Spinal cord (tissue), 9 donors: ENCODE measurements at regions not wholly inside any gene's neighbourhood (a gene's known extent, or its start where the extent isn't known, plus 50 kb on each side); places are given as distances from the start of the nearest gene placed in this dataset.

Experiments used
- DNase-seq, 6 donors: peaks; one replicate each; pipeline versions ENCODE4 v3.0.0 to v3.0.0-alpha.2; 2013 to 2015; ENCODE audit warnings: low spot score in 6 of 6, low read depth in 4 of 6
- H3K27ac ChIP-seq: one replicate; pipeline ENCODE4 v1.5.1; 2013; ENCODE audit warnings: low read depth, low read length, control low read depth
- H3K27me3 ChIP-seq: one replicate; pipeline ENCODE4 v1.6.1; 2013; ENCODE audit warnings: low read length; ENCODE audit not compliant: control insufficient read depth, insufficient read depth
- H3K36me3 ChIP-seq: one replicate; pipeline ENCODE4 v1.6.1; 2013; ENCODE audit warnings: low read length; ENCODE audit not compliant: control insufficient read depth, insufficient read depth
- H3K4me1 ChIP-seq: one replicate; pipeline ENCODE4 v1.6.1; 2013; ENCODE audit warnings: low read length; ENCODE audit not compliant: control insufficient read depth, insufficient read depth
- H3K4me3 ChIP-seq: one replicate; pipeline ENCODE4 v1.5.1; 2013; ENCODE audit warnings: low read depth, low read length, control low read depth
- H3K9me3 ChIP-seq: one replicate; pipeline ENCODE4 v1.6.1; 2013; ENCODE audit warnings: low read length; ENCODE audit not compliant: control insufficient read depth, insufficient read depth
- WGBS: methylation state at CpG from one replicate; pipeline ENCODE4 v1.1.5; 2013; ENCODE audit warnings: missing lambda C conversion rate; ENCODE audit not compliant: insufficient coverage; 5-methylcytosine and 5-hydroxymethylcytosine counted together
- donor health status: healthy.

DNA sequence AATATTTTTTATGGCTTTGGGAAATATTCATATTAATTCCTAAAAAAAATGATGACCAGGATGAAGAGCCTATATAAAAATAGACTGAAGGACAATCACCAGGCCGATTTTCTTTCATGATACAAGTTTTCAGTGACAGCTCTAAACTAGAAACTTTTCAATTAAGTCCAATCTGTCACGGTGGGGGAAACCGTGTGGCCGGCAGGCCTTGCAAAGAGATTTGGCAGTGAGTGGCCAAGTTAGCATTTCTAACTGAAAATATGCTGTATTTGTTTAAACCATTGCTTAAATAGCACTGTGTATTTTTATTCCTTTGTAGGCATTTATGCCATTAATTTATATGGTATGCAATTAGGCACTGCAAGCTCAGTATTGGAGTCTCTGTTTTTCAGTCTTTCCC, 294.5 kb upstream of the NRIP1 start:
- no peaks in the 10 kb centered on the region for H3K4me1 ChIP-seq
- no peaks in the 10 kb centered on the region for H3K36me3 ChIP-seq
- H3K27ac ChIP-seq: no peak overlapping the region
- no peaks in the 10 kb centered on the region for H3K27me3 ChIP-seq
- WGBS: 67% methylated on average over 1 of the region's 4 CpGs
- DNase-seq: no peak
- H3K4me3 ChIP-seq: no peak overlapping the region
- no peaks in the 10 kb centered on the region for H3K9me3 ChIP-seq

DNA sequence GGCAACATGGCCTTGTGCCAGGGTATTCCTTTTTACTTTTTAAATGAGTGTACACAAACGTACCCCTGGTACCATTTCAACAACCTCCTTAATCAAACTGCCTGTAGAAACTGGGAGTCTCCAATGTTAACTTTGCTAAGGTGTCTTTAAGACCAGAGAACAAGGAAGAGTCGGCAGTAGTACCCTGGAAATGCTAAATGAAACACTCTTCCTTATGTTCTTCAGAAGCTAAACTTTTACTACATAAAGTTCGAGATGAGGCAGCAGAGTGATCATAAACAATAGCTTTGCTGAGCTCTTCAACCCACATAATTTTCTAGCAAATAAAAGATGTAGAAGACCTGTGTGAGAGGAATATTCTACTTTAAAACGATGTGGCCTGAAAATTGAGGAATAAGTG, 297.7 kb upstream of the NRIP1 start:
- Histone ChIP-seq H3K36me3 (no peaks in the 10 kb centered on the region), H3K27me3 (no peaks in the 10 kb centered on the region)
- WGBS: 67% methylated on average over 1 of the region's 4 CpGs

DNA sequence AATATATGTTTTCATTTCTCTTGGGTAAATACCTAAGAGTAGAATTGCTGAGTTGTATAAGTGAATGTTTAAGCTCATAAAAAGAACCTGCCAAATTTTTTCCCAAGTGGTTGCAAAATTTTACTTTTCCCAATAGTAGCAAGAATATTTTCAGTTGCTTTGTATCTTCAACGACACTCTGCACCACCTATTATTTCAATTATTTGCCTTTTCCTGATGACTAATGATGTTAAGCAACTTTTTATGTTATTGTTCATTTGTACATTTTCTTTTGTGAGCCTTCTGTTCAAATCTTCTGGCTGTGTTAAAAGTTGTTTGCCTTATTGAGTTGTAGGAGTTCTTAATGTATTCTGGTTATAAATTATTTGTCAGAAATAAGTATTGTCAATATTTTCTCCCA, 299.1 kb upstream of the NRIP1 start:
- Histone ChIP-seq H3K4me3 (no peak overlapping the region), H3K27ac (no peak overlapping the region), H3K27me3 (no peaks in the 10 kb centered on the region), H3K4me1 (no peaks in the 10 kb centered on the region), H3K9me3 (no peaks in the 10 kb centered on the region), H3K36me3 (no peaks in the 10 kb centered on the region)
- no CpG with 5 or more reads among the region's 1 CpG for WGBS
- DNase-seq: no peak

More for the DNA sequence above, 297.7 kb upstream of the NRIP1 start:
- Histone ChIP-seq H3K4me1 (no peaks in the 10 kb centered on the region), H3K27ac (no peak overlapping the region), H3K4me3 (no peak overlapping the region), H3K9me3 (no peaks in the 10 kb centered on the region)
- DNase-seq: no peak

DNA sequence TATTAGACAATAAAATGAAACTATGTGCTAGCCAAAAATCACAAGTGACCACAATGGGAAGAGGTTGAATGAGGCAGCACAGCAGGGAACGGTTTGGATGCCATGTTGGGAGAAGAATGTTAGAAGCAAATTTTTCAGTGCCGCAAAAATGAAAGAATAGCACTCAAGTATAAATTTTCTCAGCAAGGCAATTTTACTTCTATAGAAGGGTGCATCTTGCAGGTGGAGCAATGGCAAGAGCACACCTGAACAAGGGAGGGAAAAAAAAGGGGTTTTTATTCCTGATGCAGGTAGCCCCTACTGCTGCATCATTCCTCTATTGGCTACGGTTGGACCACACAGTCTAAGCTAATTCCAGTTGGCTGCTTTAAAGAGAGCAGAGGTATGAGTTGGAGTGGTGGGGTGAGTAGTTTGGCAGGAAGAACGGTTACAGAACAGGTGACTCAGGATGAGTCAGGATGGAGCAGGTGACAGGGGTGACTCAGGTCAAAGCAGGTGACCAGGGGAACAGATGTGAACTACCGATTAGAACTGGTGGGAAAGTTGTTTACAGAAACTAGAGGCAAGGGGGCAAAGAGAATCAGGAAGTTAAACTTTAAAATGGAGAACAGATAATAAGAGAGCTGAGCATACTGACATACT, 301.1 kb upstream of the NRIP1 start:
- Histone ChIP-seq H3K9me3 (no peaks in the 10 kb centered on the region), H3K36me3 (no peaks in the 10 kb centered on the region), H3K4me3 (no peak overlapping the region), H3K27ac (no peak overlapping the region), H3K4me1 (no peaks in the 10 kb centered on the region), H3K27me3 (no peaks in the 10 kb centered on the region)
- 97% methylated on average over 3 of the region's 5 CpGs for WGBS
- no peak for DNase-seq

DNA sequence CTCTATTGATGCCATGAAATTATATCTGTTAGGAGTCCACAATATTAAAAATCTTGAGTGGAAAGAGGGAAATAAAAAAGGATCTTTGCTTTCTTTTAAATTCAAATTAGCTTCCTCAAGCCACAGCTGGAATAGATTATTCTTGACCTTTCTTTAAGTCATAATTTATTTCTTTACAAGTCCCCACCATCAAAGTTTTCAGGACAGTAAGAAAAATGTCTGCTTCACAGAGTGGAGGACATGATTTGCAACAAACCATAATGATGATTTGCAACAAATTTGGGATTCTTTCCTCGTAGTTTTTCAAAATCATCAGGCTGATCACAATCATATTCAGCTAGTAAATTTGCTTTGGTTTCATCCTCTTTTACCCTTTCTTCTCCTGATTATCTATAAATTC, 301.8 kb upstream of the NRIP1 start:
- Histone ChIP-seq H3K27ac (no peak overlapping the region), H3K4me3 (no peak overlapping the region), H3K36me3 (no peaks in the 10 kb centered on the region), H3K4me1 (no peaks in the 10 kb centered on the region), H3K27me3 (no peaks in the 10 kb centered on the region), H3K9me3 (no peaks in the 10 kb centered on the region)
- WGBS: no CpG with 5 or more reads among the region's 1 CpG
- no peak for DNase-seq

DNA sequence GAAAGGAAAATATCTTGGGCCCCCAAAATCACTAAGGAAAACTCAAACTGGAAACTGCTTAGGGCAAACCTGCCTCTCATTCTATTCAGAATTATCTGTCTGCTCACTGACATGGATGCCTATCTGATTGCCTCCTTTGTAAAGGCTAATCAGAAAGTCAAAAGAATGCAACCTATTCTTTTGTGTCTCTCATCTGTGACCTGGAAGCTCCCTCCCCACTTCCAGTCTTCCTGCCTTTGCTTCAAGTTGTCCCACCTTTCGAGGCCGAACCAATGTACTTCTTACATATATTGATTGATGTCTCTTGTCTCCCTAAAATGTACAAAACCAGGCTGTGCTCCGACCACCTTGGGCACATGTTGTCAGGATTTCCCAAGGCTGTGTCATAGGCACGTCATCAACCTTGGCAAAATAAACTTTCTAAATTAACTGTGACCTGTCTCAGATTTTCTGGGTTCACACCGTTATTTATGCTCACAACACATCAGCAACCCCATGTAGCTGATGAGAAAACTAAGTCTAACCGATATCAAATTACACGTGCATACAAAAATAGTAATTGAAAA, 302.3 kb upstream of the NRIP1 start:
- 81% methylated on average over 5 of the region's 7 CpGs for WGBS
- no peaks in the 10 kb centered on the region for H3K36me3 ChIP-seq

DNA sequence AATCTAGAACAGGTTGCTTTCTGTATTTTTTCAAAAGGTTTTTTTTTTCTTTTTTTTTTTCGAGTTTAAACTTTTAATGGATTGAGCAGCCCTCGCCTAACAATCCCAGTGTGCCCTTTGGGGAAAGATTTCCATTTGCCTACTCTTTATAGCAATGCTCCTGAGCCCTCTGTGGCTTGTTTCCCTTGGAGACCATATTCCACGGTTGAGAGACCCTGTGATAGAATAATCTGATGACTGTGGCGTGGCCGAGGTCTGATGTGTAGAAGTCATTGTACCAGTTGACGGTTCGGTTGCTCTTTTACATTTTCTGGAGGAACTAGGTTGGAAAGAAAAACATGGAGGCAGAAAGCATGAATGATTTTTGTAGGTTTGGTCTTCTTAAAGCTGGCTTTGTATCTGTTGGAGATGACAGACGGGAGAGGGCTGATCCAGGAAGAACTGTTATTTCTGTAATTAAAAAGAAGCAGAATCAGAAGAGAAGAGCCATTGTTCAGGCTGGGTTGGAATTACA, 305.7 kb upstream of the NRIP1 start:
- Histone ChIP-seq H3K36me3 (no peaks in the 10 kb centered on the region), H3K4me1 (no peaks in the 10 kb centered on the region), H3K9me3 (no peaks in the 10 kb centered on the region), H3K27me3 (no peaks in the 10 kb centered on the region), H3K27ac (no peak overlapping the region), H3K4me3 (no peak overlapping the region)
- WGBS: 38% methylated on average over 4 of the region's 8 CpGs
- peak in 1 of 6 donors; percentile 16 for DNase-seq

More for the DNA sequence above, 302.3 kb upstream of the NRIP1 start:
- Histone ChIP-seq H3K4me1 (no peaks in the 10 kb centered on the region), H3K27me3 (no peaks in the 10 kb centered on the region), H3K9me3 (no peaks in the 10 kb centered on the region), H3K27ac (no peak overlapping the region), H3K4me3 (no peak overlapping the region)
- DNase-seq: no peak

DNA sequence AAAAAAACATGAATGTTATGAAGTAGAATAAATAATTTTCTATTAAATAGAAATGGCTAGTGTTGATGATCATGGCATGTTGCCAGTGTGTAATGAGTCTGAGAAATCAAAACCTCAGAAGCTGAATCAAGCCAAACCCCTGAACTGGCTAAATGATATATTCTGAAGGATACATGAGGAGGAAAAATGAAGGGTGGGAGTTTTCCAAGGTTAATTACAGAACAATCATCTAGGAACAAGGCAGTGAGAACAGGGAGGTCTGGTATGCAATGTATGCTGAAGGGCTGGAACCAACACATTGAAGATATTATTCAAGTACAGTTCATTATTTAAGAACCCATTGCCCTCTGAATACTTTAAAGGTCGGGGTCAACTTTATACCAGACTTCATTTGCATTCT, 309.1 kb upstream of the NRIP1 start:
- H3K27ac ChIP-seq: no peak overlapping the region
- no peaks in the 10 kb centered on the region for H3K36me3 ChIP-seq
- DNase-seq: peak in 1 of 6 donors; percentile 8
- no peak overlapping the region for H3K4me3 ChIP-seq
- WGBS: no CpG with 5 or more reads among the region's 1 CpG
- no peaks in the 10 kb centered on the region for H3K4me1 ChIP-seq
- no peaks in the 10 kb centered on the region for H3K27me3 ChIP-seq
- H3K9me3 ChIP-seq: no peaks in the 10 kb centered on the region

DNA sequence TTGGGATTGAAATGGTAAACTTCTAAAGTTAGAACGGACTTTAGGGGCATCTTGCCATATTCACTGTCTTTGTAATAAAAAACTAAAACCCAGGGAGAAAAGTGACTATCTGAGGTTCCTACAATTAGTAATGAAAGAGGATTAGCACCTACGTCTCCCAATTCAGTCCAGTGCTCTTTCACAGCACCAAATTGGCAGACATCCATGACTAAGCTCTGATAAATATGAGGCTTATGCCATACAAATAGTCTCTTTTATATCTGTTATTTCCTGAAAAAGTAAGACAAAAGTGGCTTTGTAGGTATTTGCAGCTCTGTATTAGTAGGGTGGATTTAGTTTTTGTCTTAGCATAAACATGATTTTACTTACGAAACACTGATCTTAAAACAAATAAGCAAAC, 315.0 kb upstream of the NRIP1 start:
- no peaks in the 10 kb centered on the region for H3K9me3 ChIP-seq
- H3K36me3 ChIP-seq: no peaks in the 10 kb centered on the region
- no peaks in the 10 kb centered on the region for H3K4me1 ChIP-seq
- no peak overlapping the region for H3K4me3 ChIP-seq
- H3K27me3 ChIP-seq: no peaks in the 10 kb centered on the region
- no CpG with 5 or more reads among the region's 3 CpGs for WGBS
- no peak overlapping the region for H3K27ac ChIP-seq
- no peak for DNase-seq

DNA sequence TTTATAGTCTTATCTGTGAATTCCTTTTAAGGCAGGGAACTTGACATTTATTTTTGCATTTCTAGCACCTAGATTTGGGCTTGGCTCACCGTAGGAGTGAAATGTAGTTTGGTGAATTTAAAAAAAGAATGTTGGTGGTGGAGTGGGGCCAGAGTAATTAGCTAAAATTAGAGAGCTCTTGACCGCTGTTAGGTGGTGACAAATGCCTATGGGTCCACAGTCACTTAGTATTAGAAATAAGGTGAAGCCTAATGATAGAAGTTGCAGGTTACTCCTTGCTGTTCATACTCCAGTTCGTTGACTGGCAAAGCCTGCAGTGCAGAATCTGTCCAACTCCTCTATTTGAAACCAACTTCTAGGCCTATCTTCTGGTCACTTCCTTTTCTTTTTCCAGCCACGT, 318.8 kb upstream of the NRIP1 start:
- WGBS: 87% methylated on average over 4 of the region's 4 CpGs
- no peaks in the 10 kb centered on the region for H3K36me3 ChIP-seq
- no peak for DNase-seq
- H3K9me3 ChIP-seq: no peaks in the 10 kb centered on the region
- no peak overlapping the region for H3K4me3 ChIP-seq
- no peaks in the 10 kb centered on the region for H3K27me3 ChIP-seq
- no peak overlapping the region for H3K27ac ChIP-seq
- no peaks in the 10 kb centered on the region for H3K4me1 ChIP-seq
